ENCODE measurements at regions not wholly inside any gene's neighbourhood (a gene's known extent, or its start where the extent isn't known, plus 50 kb on each side); places are given as distances from the start of the nearest gene placed in this dataset.

- Histone ChIP-seq H3K79me1 (ENCODE audit: low read depth, low read length) (no peaks in the 10 kb centered on the region), H3K36me3 (replicated peaks in 1 of 2; ENCODE audit: control insufficient read depth in 2 of 2, insufficient read depth in 2 of 2, low read length in 2 of 2) (no peaks in the 10 kb centered on the region), H3K18ac (ENCODE audit: low read length) (no peak overlapping the region), H2BK120ac (ENCODE audit: low read depth, low read length) (no peak overlapping the region), H3K4me2 (ENCODE audit: insufficient read depth, low read length, poor library complexity, severe bottlenecking) (no peak overlapping the region), H3K9ac (ENCODE audit: low read depth, low read length, poor library complexity) (no peak overlapping the region), H3K14ac (ENCODE audit: low read length) (no peak overlapping the region), H3K4ac (ENCODE audit: low read length) (no peak overlapping the region), H3K4me3 (ENCODE audit: low read length in 2 of 2) (no peak overlapping the region), H4K91ac (ENCODE audit: low read depth, low read length, poor library complexity) (no peak overlapping the region), H2BK5ac (ENCODE audit: low read length) (no peak overlapping the region), H3K27me3 (ENCODE audit: control insufficient read depth in 3 of 3, insufficient read depth in 3 of 3, low read depth in 1 of 3, low read length in 3 of 3) (no peaks in the 10 kb centered on the region), H3K9me3 (replicated peaks in 1 of 2; ENCODE audit: control insufficient read depth in 2 of 2, insufficient read depth in 1 of 2, low read depth in 1 of 2, low read length in 2 of 2) (no peaks in the 10 kb centered on the region), H2AK5ac (ENCODE audit: low read depth, low read length) (no peak overlapping the region), H2BK12ac (ENCODE audit: low read length) (no peak overlapping the region), H3K23ac (ENCODE audit: low read depth, low read length, poor library complexity) (no peak overlapping the region), H3K27ac (replicated peaks; ENCODE audit: low read length) (no peak overlapping the region), H4K8ac (ENCODE audit: low read depth, low read length) (no peak overlapping the region), H2BK15ac (ENCODE audit: low read length) (no peak overlapping the region), H2AFZ (ENCODE audit: low read length) (no peak overlapping the region), H3K4me1 (ENCODE audit: control insufficient read depth in 2 of 2, insufficient read depth in 1 of 2, low read depth in 1 of 2, low read length in 2 of 2) (no peaks in the 10 kb centered on the region)
- WGBS, 2 donors (ENCODE audit: extremely low coverage in 2 of 2, insufficient read length in 2 of 2, insufficient replicate concordance in 1 of 2) = no CpG with 5 or more reads among the region's 3 CpGs
- no peak for DNase-seq (ENCODE audit: low spot score)
Measured at GRCh38 chr4:17251101-17251500, 260.8 kb downstream of the QDPR start.

- no peak overlapping the region for H3K23ac ChIP-seq (ENCODE audit: low read depth, low read length, poor library complexity)
- WGBS, 2 donors (ENCODE audit: extremely low coverage in 2 of 2, insufficient read length in 2 of 2, insufficient replicate concordance in 1 of 2) = no CpG with 5 or more reads among the region's 4 CpGs
- no peak overlapping the region for H3K27ac ChIP-seq (replicated peaks; ENCODE audit: low read length)
- no peaks in the 10 kb centered on the region for H3K27me3 ChIP-seq (ENCODE audit: control insufficient read depth in 3 of 3, insufficient read depth in 3 of 3, low read depth in 1 of 3, low read length in 3 of 3)
- no peak for DNase-seq (ENCODE audit: low spot score)
- no peak overlapping the region for H4K91ac ChIP-seq (ENCODE audit: low read depth, low read length, poor library complexity)
- H3K9me3 ChIP-seq (replicated peaks in 1 of 2; ENCODE audit: control insufficient read depth in 2 of 2, insufficient read depth in 1 of 2, low read depth in 1 of 2, low read length in 2 of 2) = no peaks in the 10 kb centered on the region
- no peak overlapping the region for H3K9ac ChIP-seq (ENCODE audit: low read depth, low read length, poor library complexity)
- H2AK5ac ChIP-seq (ENCODE audit: low read depth, low read length) = no peak overlapping the region
- no peak overlapping the region for H2BK5ac ChIP-seq (ENCODE audit: low read length)
- no peak overlapping the region for H4K8ac ChIP-seq (ENCODE audit: low read depth, low read length)
- no peak overlapping the region for H2BK120ac ChIP-seq (ENCODE audit: low read depth, low read length)
- H2BK15ac ChIP-seq (ENCODE audit: low read length) = no peak overlapping the region
- H3K4me2 ChIP-seq (ENCODE audit: insufficient read depth, low read length, poor library complexity, severe bottlenecking) = no peak overlapping the region
- H3K4ac ChIP-seq (ENCODE audit: low read length) = no peak overlapping the region
- no peaks in the 10 kb centered on the region for H3K79me1 ChIP-seq (ENCODE audit: low read depth, low read length)
- H3K18ac ChIP-seq (ENCODE audit: low read length) = no peak overlapping the region
- no peak overlapping the region for H3K14ac ChIP-seq (ENCODE audit: low read length)
- no peak overlapping the region for H3K4me3 ChIP-seq (ENCODE audit: low read length in 2 of 2)
- no peaks in the 10 kb centered on the region for H3K4me1 ChIP-seq (ENCODE audit: control insufficient read depth in 2 of 2, insufficient read depth in 1 of 2, low read depth in 1 of 2, low read length in 2 of 2)
- H2BK12ac ChIP-seq (ENCODE audit: low read length) = no peak overlapping the region
- H2AFZ ChIP-seq (ENCODE audit: low read length) = no peak overlapping the region
- no peaks in the 10 kb centered on the region for H3K36me3 ChIP-seq (replicated peaks in 1 of 2; ENCODE audit: control insufficient read depth in 2 of 2, insufficient read depth in 2 of 2, low read length in 2 of 2)
Measured at GRCh38 chr4:17250591-17250990, 261.3 kb downstream of the QDPR start.

- Histone ChIP-seq H2AK5ac (ENCODE audit: low read depth, low read length) (no peak overlapping the region), H4K91ac (ENCODE audit: low read depth, low read length, poor library complexity) (no peak overlapping the region), H3K4me3 (ENCODE audit: low read length in 2 of 2) (no peak overlapping the region), H2BK120ac (ENCODE audit: low read depth, low read length) (no peak overlapping the region), H3K4me2 (ENCODE audit: insufficient read depth, low read length, poor library complexity, severe bottlenecking) (no peak overlapping the region), H2BK5ac (ENCODE audit: low read length) (no peak overlapping the region), H2BK12ac (ENCODE audit: low read length) (no peak overlapping the region), H3K18ac (ENCODE audit: low read length) (no peak overlapping the region), H3K23ac (ENCODE audit: low read depth, low read length, poor library complexity) (no peak overlapping the region), H3K4ac (ENCODE audit: low read length) (no peak overlapping the region), H3K79me1 (ENCODE audit: low read depth, low read length) (no peaks in the 10 kb centered on the region), H3K9me3 (replicated peaks in 1 of 2; ENCODE audit: control insufficient read depth in 2 of 2, insufficient read depth in 1 of 2, low read depth in 1 of 2, low read length in 2 of 2) (no peaks in the 10 kb centered on the region), H3K9ac (ENCODE audit: low read depth, low read length, poor library complexity) (no peak overlapping the region), H3K4me1 (ENCODE audit: control insufficient read depth in 2 of 2, insufficient read depth in 1 of 2, low read depth in 1 of 2, low read length in 2 of 2) (no peaks in the 10 kb centered on the region), H3K36me3 (replicated peaks in 1 of 2; ENCODE audit: control insufficient read depth in 2 of 2, insufficient read depth in 2 of 2, low read length in 2 of 2) (no peaks in the 10 kb centered on the region), H4K8ac (ENCODE audit: low read depth, low read length) (no peak overlapping the region), H3K14ac (ENCODE audit: low read length) (no peak overlapping the region), H2AFZ (ENCODE audit: low read length) (no peak overlapping the region), H3K27ac (replicated peaks; ENCODE audit: low read length) (no peak overlapping the region), H3K27me3 (ENCODE audit: control insufficient read depth in 3 of 3, insufficient read depth in 3 of 3, low read depth in 1 of 3, low read length in 3 of 3) (peaks cover 0 to 3% (median 0%) of the 10 kb centered on the region in 3 experiments), H2BK15ac (ENCODE audit: low read length) (no peak overlapping the region)
- no peak for DNase-seq (ENCODE audit: low spot score)
- WGBS, 2 donors (ENCODE audit: extremely low coverage in 2 of 2, insufficient read length in 2 of 2, insufficient replicate concordance in 1 of 2) = no CpG with 5 or more reads among the region's 2 CpGs
Measured at GRCh38 chr4:17246656-17247055, 265.2 kb downstream of the QDPR start.

- H3K36me3 ChIP-seq (replicated peaks in 1 of 2; ENCODE audit: control insufficient read depth in 2 of 2, insufficient read depth in 2 of 2, low read length in 2 of 2) = no peaks in the 10 kb centered on the region
- no peak overlapping the region for H3K27ac ChIP-seq (replicated peaks; ENCODE audit: low read length)
- no peak overlapping the region for H4K8ac ChIP-seq (ENCODE audit: low read depth, low read length)
Measured at GRCh38 chr4:17241835-17242234, 270.1 kb downstream of the QDPR start.

More at GRCh38 chr4:17241835-17242234, 270.1 kb downstream of the QDPR start:
- Histone ChIP-seq H3K9me3 (replicated peaks in 1 of 2; ENCODE audit: control insufficient read depth in 2 of 2, insufficient read depth in 1 of 2, low read depth in 1 of 2, low read length in 2 of 2) (no peaks in the 10 kb centered on the region), H2BK12ac (ENCODE audit: low read length) (no peak overlapping the region), H3K23ac (ENCODE audit: low read depth, low read length, poor library complexity) (no peak overlapping the region), H3K9ac (ENCODE audit: low read depth, low read length, poor library complexity) (no peak overlapping the region), H3K4me2 (ENCODE audit: insufficient read depth, low read length, poor library complexity, severe bottlenecking) (no peak overlapping the region), H3K4me1 (ENCODE audit: control insufficient read depth in 2 of 2, insufficient read depth in 1 of 2, low read depth in 1 of 2, low read length in 2 of 2) (no peaks in the 10 kb centered on the region), H2AK5ac (ENCODE audit: low read depth, low read length) (no peak overlapping the region), H2BK120ac (ENCODE audit: low read depth, low read length) (no peak overlapping the region), H3K27me3 (ENCODE audit: control insufficient read depth in 3 of 3, insufficient read depth in 3 of 3, low read depth in 1 of 3, low read length in 3 of 3) (peaks cover 0 to 3% (median 0%) of the 10 kb centered on the region in 3 experiments), H2BK5ac (ENCODE audit: low read length) (no peak overlapping the region), H2BK15ac (ENCODE audit: low read length) (no peak overlapping the region), H3K79me1 (ENCODE audit: low read depth, low read length) (no peaks in the 10 kb centered on the region), H3K18ac (ENCODE audit: low read length) (no peak overlapping the region), H3K4ac (ENCODE audit: low read length) (no peak overlapping the region), H2AFZ (ENCODE audit: low read length) (no peak overlapping the region), H3K14ac (ENCODE audit: low read length) (no peak overlapping the region), H3K4me3 (ENCODE audit: low read length in 2 of 2) (no peak overlapping the region), H4K91ac (ENCODE audit: low read depth, low read length, poor library complexity) (no peak overlapping the region)
- no CpG with 5 or more reads among the region's 1 CpG for WGBS, 2 donors (ENCODE audit: extremely low coverage in 2 of 2, insufficient read length in 2 of 2, insufficient replicate concordance in 1 of 2)
- no peak for DNase-seq (ENCODE audit: low spot score)

All from neuronal stem cell (in vitro differentiated cells).